GM21529 (cell line): ENCODE measurements at regions not wholly inside any gene's neighbourhood (a gene's known extent, or its start where the extent isn't known, plus 50 kb on each side); places are given as distances from the start of the nearest gene placed in this dataset.
"Not testable (repeated sequence)": the region's sequence is repeated elsewhere in the genome, so short reads cannot be mapped to it uniquely, and the experiment has no call there.

Experiments used
- ATAC-seq: cut with Tn5 transposase; IDR thresholded peaks from one replicate; pipeline ENCODE4 v1.9.1; 2021; ENCODE audit not compliant: unreplicated experiment

DNA sequence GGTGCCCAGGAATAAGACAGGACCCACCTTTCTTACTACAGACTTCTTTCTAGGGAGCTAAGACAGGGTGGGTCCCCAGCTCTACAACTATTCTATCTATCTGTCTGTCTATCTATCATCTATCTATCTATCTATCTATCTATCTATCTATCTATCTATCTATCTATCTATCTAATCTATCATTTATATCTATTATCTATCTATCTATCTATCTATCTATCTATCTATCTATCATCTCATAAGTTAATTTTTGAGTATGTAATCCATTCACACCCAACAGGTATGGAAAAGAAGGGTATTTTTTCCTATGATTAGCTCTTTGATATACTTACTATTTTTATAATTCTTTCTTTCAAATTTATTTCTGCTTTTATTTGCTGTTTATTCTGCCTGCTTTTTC is 55.9 kb downstream of the BAMBI start:
- ATAC-seq = no peak

DNA sequence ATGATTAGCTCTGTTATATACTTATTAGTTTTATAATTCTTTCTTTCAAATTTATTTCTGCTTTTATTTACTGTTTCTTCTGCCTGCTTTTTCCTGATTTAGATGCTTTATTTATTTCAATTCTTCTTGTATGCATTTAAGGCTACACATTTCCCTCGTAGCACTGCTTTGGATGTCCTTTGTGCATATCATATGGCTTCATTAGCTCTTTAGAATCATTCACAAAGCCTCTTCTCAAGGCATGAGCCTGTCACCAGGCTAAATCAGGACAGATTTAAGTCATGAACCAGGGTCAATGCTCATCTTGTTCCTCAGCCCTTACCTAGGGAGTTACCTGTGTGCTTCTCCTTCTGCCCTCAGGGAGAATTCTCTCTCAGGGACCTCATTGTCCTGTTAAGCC is 56.3 kb downstream of the BAMBI start:
- ATAC-seq = no peak

- no peak for ATAC-seq
Measured at GRCh38 chr10:28734938-28735759, 57.8 kb downstream of the BAMBI start.

- ATAC-seq = no peak
Measured at GRCh38 chr10:28737096-28737495, 59.8 kb downstream of the BAMBI start.

DNA sequence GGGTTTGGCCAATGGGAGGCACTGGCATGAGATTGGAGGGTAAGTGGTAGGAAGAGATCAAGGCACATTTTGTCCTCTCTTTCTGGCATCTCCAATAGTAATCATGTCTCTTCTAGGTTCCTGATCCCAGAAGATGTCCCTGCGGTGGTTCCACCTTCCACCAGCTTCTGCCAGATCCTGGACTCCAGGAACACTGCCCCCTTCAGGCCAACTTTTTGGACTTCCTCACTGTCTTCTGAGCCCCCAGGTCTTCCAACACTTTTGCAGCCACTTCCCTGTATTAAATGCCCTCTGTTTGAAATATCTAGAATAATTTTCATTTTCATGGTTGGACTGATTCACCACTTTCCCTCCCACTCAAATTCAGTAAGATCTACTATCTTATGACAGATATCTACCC is 60.9 kb downstream of the BAMBI start:
- ATAC-seq = no peak

DNA sequence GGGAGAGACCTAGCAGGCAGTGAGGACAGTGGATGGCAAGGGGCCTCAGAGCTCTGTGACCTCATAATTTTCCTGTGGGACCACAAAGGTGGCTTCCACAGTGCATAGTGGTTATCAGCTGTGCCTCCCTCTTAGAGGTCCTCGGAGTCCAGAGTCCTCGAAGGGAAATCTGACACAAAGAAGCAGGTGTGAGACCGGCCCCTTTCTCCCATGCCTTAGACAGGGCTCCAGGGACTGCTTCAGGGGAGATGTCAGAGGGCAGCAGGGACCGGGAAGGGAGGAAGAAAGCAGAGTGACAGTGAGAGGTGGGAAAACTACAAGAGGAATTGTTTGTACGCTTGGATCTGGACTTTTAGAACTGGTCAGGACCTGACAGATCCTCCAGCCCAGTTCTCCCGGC is 66.3 kb downstream of the BAMBI start:
- no peak for ATAC-seq

DNA sequence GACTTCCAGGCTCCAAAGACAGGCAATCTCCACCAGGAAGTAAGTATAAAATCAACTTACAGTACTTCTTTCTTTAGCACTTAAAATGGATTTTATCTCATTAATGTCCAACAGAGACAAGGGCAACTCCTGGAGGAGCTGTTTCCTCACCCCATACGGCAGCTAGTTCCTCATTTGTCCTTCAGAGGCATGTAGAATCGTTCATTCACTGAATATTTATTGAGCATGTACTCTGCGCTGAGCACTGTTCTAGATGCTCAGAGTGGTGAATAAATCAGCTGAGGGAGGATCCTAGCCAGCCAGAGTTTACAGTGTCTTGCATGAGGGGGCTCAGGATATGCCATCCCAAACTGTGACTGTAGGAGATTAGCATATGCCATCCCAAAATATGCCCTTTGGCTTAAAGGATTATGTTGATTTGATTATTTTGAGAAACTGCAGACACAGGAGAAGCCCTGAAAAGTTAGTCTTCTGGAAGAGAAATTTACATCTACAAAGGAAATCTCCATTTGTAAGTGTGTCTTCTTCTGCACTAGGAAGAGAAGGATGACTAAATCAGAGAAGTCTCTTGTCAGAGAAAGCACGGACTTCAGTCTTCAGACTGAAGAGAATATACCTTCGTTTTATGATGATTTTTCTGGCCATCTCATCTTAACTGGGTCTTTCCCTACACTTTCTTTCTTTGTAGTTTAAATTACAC is 66.9 kb downstream of the BAMBI start:
- no peak for ATAC-seq

DNA sequence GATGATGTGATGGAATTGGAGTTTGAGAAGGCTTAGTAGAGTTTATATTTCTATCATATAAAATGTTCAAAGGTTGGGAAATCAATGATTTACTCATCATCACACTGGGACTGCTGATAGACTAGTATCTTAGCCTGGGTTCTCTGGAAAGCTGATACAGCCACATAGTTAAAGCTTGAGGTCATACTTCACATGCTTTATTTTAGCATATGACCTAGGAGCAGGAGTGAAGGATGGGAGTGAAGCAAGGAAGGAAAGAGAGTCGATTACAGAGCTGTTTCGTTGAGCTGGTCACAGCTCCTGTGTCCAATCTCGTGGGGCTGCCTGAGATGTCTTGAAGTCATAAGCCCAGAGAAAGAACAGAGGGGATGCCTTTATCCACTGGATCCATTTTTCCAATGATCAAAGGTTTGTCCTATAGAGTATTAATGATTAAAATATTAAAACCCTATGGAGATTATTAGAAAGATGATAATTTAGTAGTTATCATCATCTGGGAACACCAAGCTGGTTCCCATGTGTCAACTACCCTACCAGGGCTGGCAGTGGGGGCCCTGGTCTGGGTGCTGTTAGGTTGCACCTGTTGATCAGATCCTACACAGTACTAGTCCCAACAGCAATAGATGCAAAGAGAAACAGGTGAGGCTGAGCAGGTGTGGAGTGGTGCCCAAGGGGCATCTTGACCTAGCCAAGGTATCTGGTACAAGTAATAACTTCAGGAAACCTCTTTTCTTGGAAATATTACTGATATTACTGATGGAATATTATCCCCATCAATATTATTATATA is 77.8 kb downstream of the BAMBI start:
- no peak for ATAC-seq

GRCh38 chr10:28761084-28761846 is 83.9 kb downstream of the BAMBI start:
- no peak for ATAC-seq

GRCh38 chr10:28763471-28764170 is 86.3 kb downstream of the BAMBI start:
- no peak for ATAC-seq

GRCh38 chr10:28765641-28766040 is 88.3 kb downstream of the BAMBI start:
- no peak for ATAC-seq

DNA sequence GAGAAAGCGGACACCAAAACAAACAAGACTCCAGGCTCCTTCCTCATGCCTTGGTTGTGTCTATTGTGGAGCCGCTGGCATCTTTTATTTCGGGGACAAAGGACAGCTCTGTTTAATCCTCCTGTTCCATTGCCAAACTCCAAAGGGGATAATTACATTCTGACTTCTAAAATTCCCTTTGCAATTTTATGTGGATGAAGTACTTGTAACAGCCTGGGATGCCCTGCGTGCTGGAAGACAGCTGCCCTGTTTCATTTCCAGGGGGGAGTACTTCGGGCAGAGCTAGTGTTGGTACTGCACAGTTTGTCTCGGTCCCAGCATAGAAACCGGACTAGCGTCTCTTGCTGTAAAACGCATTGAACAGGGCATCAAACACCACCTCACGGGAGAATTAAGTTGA is 90.9 kb downstream of the BAMBI start:
- no peak for ATAC-seq

- ATAC-seq = no peak
Measured at GRCh38 chr10:28769091-28769604, 91.8 kb downstream of the BAMBI start.

DNA sequence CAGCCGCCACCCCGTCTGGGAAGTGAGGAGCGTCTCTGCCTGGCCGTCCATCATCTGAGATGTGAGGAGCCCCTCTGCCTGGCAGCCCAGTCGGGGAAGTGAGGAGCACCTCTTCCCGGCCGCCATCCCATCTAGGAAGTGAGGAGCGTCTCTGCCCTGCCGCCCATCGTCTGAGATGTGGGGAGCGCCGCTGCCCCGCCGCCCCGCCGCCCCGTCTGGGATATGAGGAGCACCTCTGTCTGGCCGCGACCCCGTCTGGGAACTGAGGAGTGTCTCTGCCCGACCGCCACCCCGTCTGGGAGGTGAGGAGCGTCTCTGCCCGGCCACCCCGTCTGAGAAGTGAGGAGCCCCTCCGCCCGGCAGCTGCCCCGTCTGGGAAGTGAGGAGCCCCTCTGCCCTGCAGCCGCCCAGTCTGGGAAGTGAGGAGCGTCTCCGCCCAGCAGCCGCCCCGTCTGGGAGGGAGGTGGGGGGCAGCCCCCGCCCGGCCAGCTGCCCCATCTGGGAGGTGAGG is 94.3 kb downstream of the BAMBI start:
- not testable (repeated sequence) for ATAC-seq

DNA sequence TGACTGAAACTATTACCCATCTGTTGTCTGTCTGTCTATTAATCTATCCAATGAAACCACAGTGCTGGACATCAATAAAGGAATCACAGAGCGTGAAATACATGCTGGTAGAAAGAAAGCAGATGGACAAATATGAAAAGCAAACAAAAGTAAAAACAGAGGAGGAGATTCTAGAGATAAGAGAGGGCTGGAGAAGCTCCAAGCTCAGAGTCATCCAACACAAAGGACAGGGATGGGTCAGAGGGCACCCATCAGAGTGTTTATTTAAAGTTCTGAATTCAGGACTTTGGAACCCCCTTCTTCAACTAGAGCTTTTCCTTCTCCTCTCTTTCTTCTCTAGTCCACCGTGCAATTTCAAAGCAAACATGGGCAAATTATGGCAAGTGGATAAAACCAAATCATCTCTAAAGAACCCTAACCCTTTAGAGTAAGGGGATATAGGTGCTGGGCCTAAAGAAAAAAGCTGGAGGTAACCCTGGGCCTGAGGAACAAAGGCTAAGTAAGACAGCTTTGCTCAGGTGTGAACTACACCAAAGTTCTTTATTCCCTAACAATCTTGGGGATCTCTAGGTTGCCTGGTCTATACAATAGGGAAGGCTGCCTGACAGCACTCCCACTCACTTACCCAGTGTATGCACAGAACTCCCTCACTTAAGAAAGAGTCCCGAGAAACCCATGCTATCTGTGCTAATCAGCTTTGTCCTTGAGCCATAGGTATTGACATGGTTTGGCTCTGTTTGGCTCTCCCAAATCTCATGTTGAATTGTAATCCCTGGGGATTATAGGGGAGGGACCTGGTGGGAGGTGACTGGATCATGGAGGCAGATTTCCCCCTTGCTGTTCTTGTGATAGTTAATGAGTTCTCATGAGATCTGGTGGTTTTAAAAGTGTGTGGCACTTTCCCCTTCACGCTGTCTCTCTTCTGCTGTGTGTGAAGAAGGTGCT is 97.0 kb downstream of the BAMBI start:
- ATAC-seq = no peak

DNA sequence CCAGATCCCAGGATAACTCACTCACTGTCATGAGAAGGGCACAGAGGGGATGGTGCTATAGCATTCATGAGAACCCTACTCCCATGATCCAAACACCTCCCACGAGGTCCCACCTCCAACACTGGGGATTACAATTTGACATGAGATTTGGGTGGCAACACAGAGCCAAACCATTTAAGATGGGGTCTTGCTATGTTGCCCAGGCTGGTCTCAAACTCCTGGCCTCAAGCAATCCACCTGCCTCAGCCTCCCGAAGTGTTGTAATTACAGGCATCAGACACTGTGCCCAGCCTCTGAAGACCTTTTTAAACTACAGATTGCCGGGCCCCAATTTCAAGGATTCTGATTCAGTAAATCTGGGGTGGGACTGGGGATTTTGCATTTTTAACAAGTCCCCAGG is 98.5 kb downstream of the BAMBI start:
- ATAC-seq = no peak

GRCh38 chr10:28776519-28776918 is 99.2 kb downstream of the BAMBI start:
- ATAC-seq = no peak

DNA sequence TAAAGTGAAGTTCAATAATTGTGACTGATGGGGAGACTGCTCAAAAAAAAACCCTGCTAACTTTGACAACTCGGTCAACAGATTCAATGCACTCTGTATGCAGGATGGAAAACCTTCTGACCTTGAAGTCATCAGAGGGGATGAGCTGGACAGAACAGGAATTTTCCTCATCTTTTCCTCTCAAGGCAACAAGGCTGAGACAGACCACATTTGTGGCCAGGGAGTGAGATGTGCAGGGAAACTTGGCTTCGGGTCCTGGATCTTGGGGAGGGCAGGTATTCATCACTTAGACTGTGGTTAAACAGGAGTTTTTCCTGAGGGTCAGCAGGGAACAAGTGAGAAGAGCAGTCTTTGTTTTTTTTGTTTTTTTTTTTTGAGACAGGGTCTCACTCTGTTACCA is 100.6 kb downstream of the BAMBI start:
- no peak for ATAC-seq

- ATAC-seq = no peak
Measured at GRCh38 chr10:28778524-28778923, 101.2 kb downstream of the BAMBI start.
